Left colon (tissue), 2 donors: ENCODE measurements at regions not wholly inside any gene's neighbourhood (a gene's known extent, or its start where the extent isn't known, plus 50 kb on each side); places are given as distances from the start of the nearest gene placed in this dataset.

Source experiments
- ATAC-seq: fragments of 200-7000 bp; cut with Tn5 transposase; one replicate; pipeline ENCODE4 v1.9.1; 2020; ENCODE audit warnings: mild to moderate bottlenecking, moderate library complexity
- DNase-seq, 2 donors: peaks; one replicate each; pipeline ENCODE4 v3.0.0-alpha.2; 2020
- intact Hi-C, 2 donors: fragments of 100-400 bp; cut with DNase I in 1 of 2; cut with micrococcal nuclease in 1 of 2; formaldehyde crosslinking; loops; one replicate each; pipeline versions ENCODE4 v1.11.2 to v1.14.0; 2022; cut with DNase I, micrococcal nuclease
- donor health status: DM: no; HTN: no; CAD: no.
- donor health status: DM: yes; HTN: yes; CAD: no.

GRCh38 chr15:66651913-66652642 is 50.0 kb upstream of the SMAD6 start:
- DNase-seq (no peak), ATAC-seq (no peak)
- intact Hi-C loops, result no loop called here
